Psoas muscle (tissue), 7 donors: ENCODE measurements at regions not wholly inside any gene's neighbourhood (a gene's known extent, or its start where the extent isn't known, plus 50 kb on each side); places are given as distances from the start of the nearest gene placed in this dataset.

ENCODE experiments used
- ATAC-seq, 4 donors: fragments of 200-7000 bp; cut with Tn5 transposase; one replicate each; pipeline ENCODE4 v1.9.1; 2020; ENCODE audit warnings: moderate library complexity in 3 of 4, mild to moderate bottlenecking in 2 of 4
- DNase-seq, 2 donors: peaks; one replicate each; pipeline ENCODE4 v3.0.0-alpha.2; 2020
- H3K27ac ChIP-seq: fragments of 200-600 bp; one replicate; pipeline ENCODE4 v1.8.0; 2022
- H3K27me3 ChIP-seq, 3 donors: fragments of 200-600 bp in 1 of 3; one replicate each; pipeline versions ENCODE4 v1.6.1 to v1.8.0; 2013 to 2022; ENCODE audit warnings: low read length in 2 of 3, mild to moderate bottlenecking in 2 of 3, moderate library complexity in 1 of 3; ENCODE audit not compliant: insufficient read depth in 3 of 3
- H3K36me3 ChIP-seq, 2 donors: fragments of 200-600 bp in 1 of 2; one replicate each; pipeline versions ENCODE4 v1.6.1 to v1.8.0; 2013 to 2022; ENCODE audit warnings: low read depth in 1 of 2, mild to moderate bottlenecking in 1 of 2, moderate library complexity in 1 of 2; ENCODE audit not compliant: insufficient read depth in 1 of 2
- H3K4me1 ChIP-seq: fragments of 200-600 bp; one replicate; pipeline ENCODE4 v1.8.0; 2022
- H3K4me3 ChIP-seq: fragments of 200-600 bp; one replicate; pipeline ENCODE4 v1.8.0; 2022; ENCODE audit warnings: mild to moderate bottlenecking
- H3K9me3 ChIP-seq: fragments of 200-600 bp; one replicate; pipeline ENCODE4 v1.8.0; 2022
- CTCF ChIP-seq: fragments of 200-600 bp; IDR thresholded peaks from one replicate; pipeline ENCODE4 v1.8.0; 2022; ENCODE audit warnings: antibody characterized with exemption
- WGBS, 3 donors: extraction: QIAGEN DNeasy Blood & Tissue Kit; methylation state at CpG; one replicate each; pipeline versions ENCODE4 v1.1.6 to v1.1.7; 2013; 5-methylcytosine and 5-hydroxymethylcytosine counted together
- intact Hi-C, 2 donors: fragments of 100-400 bp; cut with DNase I; formaldehyde crosslinking; loops; one replicate each; pipeline versions ENCODE4 v1.11.0 to v1.14.2; 2022
- donor health status: healthy with polysubstance abuse.
- donor health status: DM: no; HTN: no; CAD: no; lungs with moderate emphysema.
- donor health status: Bipolar disorder and iron deficiency.
- donor health status: healthy.
- donor health status: DM: yes; HTN: yes; CAD: no.
- donor health status: DM: no; HTN: no; CAD: no.
- donor health status: DM: yes; HTN: yes; CAD: no.

- H3K4me1 ChIP-seq = no peaks in the 10 kb centered on the region
- TF ChIP-seq CTCF = no peak
- H3K9me3 ChIP-seq = no peaks in the 10 kb centered on the region
- H3K4me3 ChIP-seq = no peak overlapping the region
- no peaks in the 10 kb centered on the region for H3K27me3 ChIP-seq
- intact Hi-C loops = no loop called here
- WGBS, 3 donors = 75 to 78% (median 77%) methylated on average over 9 of the region's 9 CpGs
- no peak overlapping the region for H3K27ac ChIP-seq
- H3K36me3 ChIP-seq = no peaks in the 10 kb centered on the region
- DNase-seq = no peak
- no peak for ATAC-seq
Measured at GRCh38 chr13:104967836-104968630, 1567.4 kb downstream of the EFNB2 start.

- intact Hi-C loops = no loop called here
- 42 to 46% (median 42%) methylated on average over 3 of the region's 3 CpGs for WGBS, 3 donors
- no peak for ATAC-seq
Measured at GRCh38 chr13:104967376-104967775, 1568.1 kb downstream of the EFNB2 start.

GRCh38 chr13:104962411-104962810 lies 1573.1 kb downstream of the EFNB2 start:
- H3K36me3 ChIP-seq = no peaks in the 10 kb centered on the region
- intact Hi-C loops = no loop called here
- H3K27ac ChIP-seq = no peak overlapping the region
- no peak for DNase-seq
- H3K4me3 ChIP-seq = no peak overlapping the region
- WGBS, 3 donors = 69 to 70% (median 69%) methylated on average over 3 of the region's 3 CpGs
- no peaks in the 10 kb centered on the region for H3K27me3 ChIP-seq
- H3K4me1 ChIP-seq = no peaks in the 10 kb centered on the region
- TF ChIP-seq CTCF = no peak
- ATAC-seq = no peak
- H3K9me3 ChIP-seq = no peaks in the 10 kb centered on the region

More at GRCh38 chr13:104967376-104967775, 1568.1 kb downstream of the EFNB2 start:
- no peak for TF ChIP-seq CTCF
- H3K27ac ChIP-seq = no peak overlapping the region
- no peaks in the 10 kb centered on the region for H3K36me3 ChIP-seq
- no peaks in the 10 kb centered on the region for H3K4me1 ChIP-seq
- no peak overlapping the region for H3K4me3 ChIP-seq
- no peaks in the 10 kb centered on the region for H3K9me3 ChIP-seq
- no peaks in the 10 kb centered on the region for H3K27me3 ChIP-seq
- no peak for DNase-seq

GRCh38 chr13:104961246-104961645 lies 1574.2 kb downstream of the EFNB2 start:
- Histone ChIP-seq H3K36me3 (no peaks in the 10 kb centered on the region), H3K4me3 (no peak overlapping the region), H3K4me1 (no peaks in the 10 kb centered on the region), H3K27ac (no peak overlapping the region), H3K9me3 (no peaks in the 10 kb centered on the region), H3K27me3 (no peaks in the 10 kb centered on the region)
- intact Hi-C loops = no loop called here
- no peak for DNase-seq
- WGBS, 3 donors = 93 to 96% (median 95%) methylated on average over 6 of the region's 6 CpGs
- no peak for TF ChIP-seq CTCF
- ATAC-seq = no peak

GRCh38 chr13:104954210-104954609 lies 1581.3 kb downstream of the EFNB2 start:
- DNase-seq = no peak
- Histone ChIP-seq H3K36me3 (no peaks in the 10 kb centered on the region), H3K4me1 (no peaks in the 10 kb centered on the region), H3K9me3 (no peaks in the 10 kb centered on the region), H3K27me3 (no peaks in the 10 kb centered on the region), H3K4me3 (no peak overlapping the region), H3K27ac (no peak overlapping the region)
- no peak for ATAC-seq
- TF ChIP-seq CTCF = no peak
- WGBS, 3 donors = 82 to 91% (median 89%) methylated on average over 2 of the region's 2 CpGs
- intact Hi-C loops = no loop called here
